Fibroblast of villous mesenchyme (primary cell): ENCODE measurements at regions not wholly inside any gene's neighbourhood (a gene's known extent, or its start where the extent isn't known, plus 50 kb on each side); places are given as distances from the start of the nearest gene placed in this dataset.

Experiments used
- DNase-seq: peaks from one replicate; pipeline ENCODE4 v3.0.0-alpha.2; 2010; ENCODE audit warnings: low read depth
- H3K4me3 ChIP-seq: 2 replicates; pipeline ENCODE4 v1.5.1; 2011; ENCODE audit warnings: low read depth, mild to moderate bottlenecking, low read length
- TF ChIP-seq, protein P1 (sequence below): IDR thresholded peaks from 2 replicates; pipeline ENCODE4 v1.5.1; 2012; ENCODE audit warnings: low read depth, mild to moderate bottlenecking, low read length; ENCODE audit not compliant: insufficient read depth

- TF ChIP-seq, protein P1, sequence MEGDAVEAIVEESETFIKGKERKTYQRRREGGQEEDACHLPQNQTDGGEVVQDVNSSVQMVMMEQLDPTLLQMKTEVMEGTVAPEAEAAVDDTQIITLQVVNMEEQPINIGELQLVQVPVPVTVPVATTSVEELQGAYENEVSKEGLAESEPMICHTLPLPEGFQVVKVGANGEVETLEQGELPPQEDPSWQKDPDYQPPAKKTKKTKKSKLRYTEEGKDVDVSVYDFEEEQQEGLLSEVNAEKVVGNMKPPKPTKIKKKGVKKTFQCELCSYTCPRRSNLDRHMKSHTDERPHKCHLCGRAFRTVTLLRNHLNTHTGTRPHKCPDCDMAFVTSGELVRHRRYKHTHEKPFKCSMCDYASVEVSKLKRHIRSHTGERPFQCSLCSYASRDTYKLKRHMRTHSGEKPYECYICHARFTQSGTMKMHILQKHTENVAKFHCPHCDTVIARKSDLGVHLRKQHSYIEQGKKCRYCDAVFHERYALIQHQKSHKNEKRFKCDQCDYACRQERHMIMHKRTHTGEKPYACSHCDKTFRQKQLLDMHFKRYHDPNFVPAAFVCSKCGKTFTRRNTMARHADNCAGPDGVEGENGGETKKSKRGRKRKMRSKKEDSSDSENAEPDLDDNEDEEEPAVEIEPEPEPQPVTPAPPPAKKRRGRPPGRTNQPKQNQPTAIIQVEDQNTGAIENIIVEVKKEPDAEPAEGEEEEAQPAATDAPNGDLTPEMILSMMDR, result no peak
- no peak for DNase-seq
- no peak overlapping the region for H3K4me3 ChIP-seq
Measured at GRCh38 chr1:30250338-30250983, 472.9 kb downstream of the MATN1 start.

GRCh38 chr1:30249446-30250337, 473.7 kb downstream of the MATN1 start:
- TF ChIP-seq, protein P1, result no peak
- no peak overlapping the region for H3K4me3 ChIP-seq
- DNase-seq, result no peak

GRCh38 chr1:30248774-30249173, 474.6 kb downstream of the MATN1 start:
- no peak overlapping the region for H3K4me3 ChIP-seq
- TF ChIP-seq, protein P1, result no peak
- DNase-seq, result no peak

DNA sequence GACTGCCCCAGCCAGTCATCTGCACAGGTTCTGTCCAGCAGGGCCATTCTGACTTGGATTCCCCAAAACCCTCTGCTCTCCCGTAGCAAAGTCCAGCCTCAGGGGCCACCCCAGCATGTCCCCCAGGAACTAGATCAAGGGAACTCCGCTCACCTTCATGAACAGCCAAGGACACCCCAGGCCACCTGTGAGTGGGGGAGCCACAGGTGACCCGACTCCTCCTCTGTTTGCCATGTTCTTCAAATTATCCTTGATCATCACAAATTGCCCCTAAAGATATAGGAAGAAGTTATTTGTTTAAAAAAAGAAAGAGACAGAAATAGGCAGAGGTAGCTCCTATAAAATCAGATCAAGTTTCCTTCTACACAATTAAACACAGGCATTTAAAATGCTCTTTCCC, 475.0 kb downstream of the MATN1 start:
- H3K4me3 ChIP-seq, result no peak overlapping the region
- TF ChIP-seq, protein P1, result no peak
- no peak for DNase-seq

GRCh38 chr1:30244801-30245200, 478.6 kb downstream of the MATN1 start:
- TF ChIP-seq, protein P1, result no peak
- no peak for DNase-seq
- H3K4me3 ChIP-seq, result no peak overlapping the region

GRCh38 chr1:30242722-30243457, 480.5 kb downstream of the MATN1 start:
- no peak overlapping the region for H3K4me3 ChIP-seq
- TF ChIP-seq, protein P1, result no peak
- no peak for DNase-seq
